HG02840 (cell line): ENCODE measurements at regions not wholly inside any gene's neighbourhood (a gene's known extent, or its start where the extent isn't known, plus 50 kb on each side); places are given as distances from the start of the nearest gene placed in this dataset.
"Not testable (repeated sequence)": the region's sequence is repeated elsewhere in the genome, so short reads cannot be mapped to it uniquely, and the experiment has no call there.

Experiments
- ATAC-seq: cut with Tn5 transposase; IDR thresholded peaks from one replicate; pipeline ENCODE4 v1.9.1; 2021; ENCODE audit warnings: mild to moderate bottlenecking, moderate library complexity, moderate number of reproducible peaks; ENCODE audit not compliant: unreplicated experiment, low FRiP score

DNA sequence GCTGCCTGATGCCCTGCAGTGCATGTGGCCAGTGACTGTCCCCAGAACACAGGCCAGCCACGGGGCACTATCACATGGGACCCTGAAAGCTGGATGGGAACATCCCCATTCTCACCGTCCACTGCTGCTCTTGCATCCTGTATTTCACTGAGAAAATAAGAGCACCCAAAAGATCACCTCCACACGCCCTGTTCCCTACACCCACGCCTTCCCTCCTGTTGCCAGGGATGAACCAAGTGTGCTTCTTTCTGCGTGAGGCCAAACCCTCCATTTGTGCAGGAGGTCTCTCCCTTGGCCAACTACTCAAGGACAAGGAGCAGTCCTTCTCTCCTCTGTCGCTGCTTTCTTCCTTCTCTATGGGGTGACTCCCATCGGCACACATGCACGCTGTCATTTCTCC, 118.3 kb downstream of the LRRC37A3 start:
- ATAC-seq: not testable (repeated sequence)

DNA sequence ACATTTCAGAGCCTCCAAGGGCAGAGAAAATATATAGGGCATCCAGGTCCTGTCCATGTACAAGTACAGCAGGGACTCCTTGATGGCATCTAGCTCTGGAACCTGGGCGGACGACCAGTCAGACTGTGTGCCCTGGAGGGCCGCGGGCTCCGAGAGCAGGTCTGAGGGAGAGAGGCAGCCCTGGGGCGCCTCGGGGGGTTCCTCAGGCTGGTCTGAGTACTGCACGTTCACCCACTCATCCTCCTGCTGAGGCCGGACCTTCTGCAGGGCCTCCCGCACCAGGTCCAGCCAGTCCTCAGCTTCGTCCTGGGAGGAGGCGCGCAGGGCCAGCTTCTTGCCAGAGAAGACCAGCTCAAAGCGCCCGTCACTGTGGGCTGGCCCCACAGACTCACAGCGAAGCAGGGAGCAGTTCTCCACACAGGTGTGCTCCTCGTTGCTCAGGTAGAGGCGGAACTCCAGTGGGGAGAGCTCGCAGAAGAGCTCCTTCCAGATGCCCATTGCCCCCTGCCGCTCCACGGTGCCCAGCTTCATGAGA, 118.8 kb downstream of the LRRC37A3 start:
- ATAC-seq: not testable (repeated sequence)

DNA sequence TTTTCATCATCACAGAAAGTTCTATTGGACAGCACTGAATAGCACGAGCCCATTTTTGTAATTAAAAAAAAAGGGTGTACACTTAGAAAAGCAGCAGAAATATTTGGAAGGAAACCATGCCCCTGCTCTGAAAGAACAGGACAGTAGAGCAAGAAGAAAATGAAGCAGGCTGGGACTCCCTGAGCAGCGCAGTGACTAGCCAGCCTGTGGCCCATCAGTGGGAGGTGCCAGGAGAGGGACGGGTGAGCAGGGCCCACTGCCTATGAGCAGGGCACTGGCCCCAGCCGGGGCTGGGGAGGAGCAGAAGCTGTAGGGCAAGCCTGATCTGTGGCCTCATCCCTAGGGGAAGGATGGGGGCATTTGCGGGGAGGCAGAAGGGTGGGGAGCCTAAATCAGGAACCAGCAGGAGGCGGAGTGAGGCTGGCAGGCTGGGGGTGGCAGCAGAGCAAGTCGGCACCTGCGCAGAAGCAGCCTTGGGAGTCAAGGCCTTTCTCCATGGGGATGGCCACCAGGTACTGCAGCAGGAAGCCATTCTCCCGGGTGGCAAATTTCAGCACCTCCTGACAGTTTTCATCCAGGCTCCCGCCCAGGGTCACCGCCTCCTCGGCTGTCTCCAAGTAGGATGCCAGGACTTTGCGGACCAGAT, 119.6 kb downstream of the LRRC37A3 start:
- not testable (repeated sequence) for ATAC-seq

DNA sequence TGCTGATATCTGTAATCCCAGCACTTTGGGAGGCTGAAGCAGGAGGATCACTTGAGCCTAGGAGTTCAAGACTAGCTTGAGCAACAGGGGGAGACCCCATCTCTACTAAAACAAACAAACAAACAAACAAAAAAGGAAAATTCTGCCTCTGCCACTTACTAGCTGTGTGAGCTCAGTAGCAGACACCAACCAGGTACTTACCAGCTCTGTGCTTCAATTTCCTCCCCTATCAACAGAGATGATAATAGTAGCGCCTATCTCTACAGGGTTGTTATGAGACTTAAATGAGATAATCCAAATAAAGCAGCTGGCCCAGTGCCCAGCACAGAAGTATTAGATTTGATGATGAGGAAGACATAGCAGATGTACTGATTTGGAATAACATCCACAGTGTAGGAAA, 120.3 kb downstream of the LRRC37A3 start:
- not testable (repeated sequence) for ATAC-seq

DNA sequence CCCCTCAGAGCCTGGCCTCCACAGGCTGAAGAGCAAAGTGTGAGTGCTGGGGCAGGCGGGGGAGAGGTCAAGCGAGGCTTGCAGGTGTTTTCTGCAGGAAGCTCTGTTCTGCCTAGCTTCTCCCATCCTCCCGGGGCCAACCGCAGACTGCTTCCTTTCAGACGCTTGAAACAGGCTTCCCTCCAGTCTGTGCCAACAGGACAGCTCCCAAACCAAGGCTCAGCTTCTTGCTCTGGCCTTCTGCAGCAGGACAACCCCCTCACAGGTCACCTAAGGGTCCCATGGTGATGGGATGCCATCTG, 120.8 kb downstream of the LRRC37A3 start:
- ATAC-seq: not testable (repeated sequence)

DNA sequence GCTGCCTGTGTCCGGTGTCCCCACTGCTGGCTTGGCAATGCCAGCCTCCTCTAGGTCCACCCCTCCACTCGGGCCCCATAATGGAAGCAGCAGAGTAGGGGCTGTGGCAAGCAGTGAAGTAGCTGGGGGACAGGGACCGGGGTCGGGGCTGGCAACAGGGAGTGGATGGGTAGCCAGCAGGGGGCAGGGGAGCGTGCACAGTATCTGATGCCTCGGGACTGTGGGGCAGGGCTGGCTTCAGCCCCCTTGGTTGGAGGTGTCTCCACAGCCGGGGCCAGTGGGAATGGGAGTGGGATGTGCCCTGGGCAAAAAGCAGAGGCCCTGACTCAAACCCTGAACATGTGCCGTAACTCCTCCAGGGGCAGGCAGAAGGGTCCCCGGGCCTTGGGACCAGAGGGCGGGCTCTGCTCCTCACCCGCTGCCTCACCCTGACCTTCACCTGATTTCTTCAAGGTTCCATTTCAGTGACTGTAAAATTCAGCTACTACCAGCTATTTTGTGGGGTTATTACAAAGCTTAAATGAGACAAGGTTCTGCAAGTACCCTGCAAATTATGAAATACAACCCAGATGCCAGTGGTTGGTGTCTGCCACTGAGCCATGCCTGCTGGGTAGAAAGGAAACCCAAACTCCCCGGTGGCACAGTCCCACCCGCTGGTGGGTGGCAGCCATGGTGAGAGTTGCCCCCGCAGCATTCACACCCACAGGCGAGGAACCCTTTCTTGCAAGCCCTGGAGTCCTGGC, 121.4 kb downstream of the LRRC37A3 start:
- not testable (repeated sequence) for ATAC-seq

DNA sequence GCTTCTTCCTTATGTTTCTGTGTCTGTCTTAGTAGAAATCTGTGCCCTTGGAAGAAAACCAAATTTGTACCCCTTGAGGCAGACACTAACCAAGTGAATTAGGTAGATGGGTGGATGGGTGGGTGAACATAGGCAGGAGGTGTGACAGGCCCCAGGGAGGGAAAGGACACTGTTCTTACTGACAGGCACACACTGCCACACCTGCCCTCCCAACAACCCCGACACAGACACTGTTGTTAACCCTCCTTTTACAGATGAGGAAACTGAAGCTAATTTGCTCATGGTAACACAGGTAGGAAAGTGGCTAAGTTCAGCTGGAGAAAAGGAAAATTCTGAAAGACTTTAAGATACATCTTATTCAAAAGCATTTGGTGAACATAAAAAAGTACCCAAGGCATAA, 123.9 kb downstream of the LRRC37A3 start:
- ATAC-seq: not testable (repeated sequence)

DNA sequence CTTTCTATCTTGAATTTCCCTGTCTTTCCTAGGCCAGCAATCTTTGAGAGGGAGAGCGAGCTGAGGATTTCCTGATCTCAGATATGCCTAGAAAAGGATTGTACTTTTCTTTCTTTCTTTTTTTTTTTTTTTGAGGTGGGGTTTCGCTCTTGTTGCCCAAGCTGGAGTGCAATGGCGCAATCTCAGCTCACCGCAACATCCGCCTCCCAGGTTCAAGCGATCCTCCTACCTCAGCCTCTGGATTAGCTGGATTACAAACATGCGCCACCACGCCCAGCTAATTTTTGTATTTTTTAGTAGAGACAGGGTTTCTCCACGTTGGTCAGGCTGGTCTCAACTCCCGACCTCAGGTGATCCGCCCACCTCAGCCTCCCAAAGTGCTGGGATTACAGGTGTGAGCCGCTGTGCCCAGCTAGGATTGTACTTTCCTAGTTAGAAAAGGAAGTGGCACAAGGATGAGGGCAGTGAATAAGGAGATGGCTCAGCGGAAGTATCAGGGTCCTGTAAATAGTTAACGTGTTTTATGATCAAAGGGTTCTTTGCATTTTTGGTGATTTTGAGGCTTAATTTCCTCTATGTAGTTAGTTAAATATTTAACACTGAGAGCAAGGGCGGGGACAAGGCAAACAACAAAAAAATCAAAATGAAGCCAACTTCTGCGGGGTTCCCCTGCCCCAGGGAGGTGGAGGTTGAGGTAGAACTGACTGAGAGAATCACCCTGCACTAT, 124.6 kb downstream of the LRRC37A3 start:
- not testable (repeated sequence) for ATAC-seq

DNA sequence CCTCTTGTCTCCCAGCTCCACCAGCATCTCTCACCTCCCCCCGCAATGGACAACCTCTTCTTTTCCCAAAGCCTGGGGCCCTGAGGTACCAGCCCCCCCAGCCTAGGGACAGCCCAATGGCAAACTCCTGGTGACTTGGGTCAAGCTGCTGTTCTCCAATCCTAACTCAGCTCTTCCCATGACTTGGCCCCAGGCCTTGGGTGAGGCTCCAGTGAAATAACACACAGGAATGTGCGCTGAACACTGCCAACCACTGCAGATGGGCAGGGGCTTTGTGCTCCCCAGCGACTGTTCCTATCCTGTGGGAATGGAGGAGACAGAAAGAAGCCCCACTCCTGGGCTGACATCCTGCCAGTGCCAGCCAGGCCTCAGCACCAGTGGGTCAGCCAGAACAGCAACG, 125.2 kb downstream of the LRRC37A3 start:
- ATAC-seq: not testable (repeated sequence)

DNA sequence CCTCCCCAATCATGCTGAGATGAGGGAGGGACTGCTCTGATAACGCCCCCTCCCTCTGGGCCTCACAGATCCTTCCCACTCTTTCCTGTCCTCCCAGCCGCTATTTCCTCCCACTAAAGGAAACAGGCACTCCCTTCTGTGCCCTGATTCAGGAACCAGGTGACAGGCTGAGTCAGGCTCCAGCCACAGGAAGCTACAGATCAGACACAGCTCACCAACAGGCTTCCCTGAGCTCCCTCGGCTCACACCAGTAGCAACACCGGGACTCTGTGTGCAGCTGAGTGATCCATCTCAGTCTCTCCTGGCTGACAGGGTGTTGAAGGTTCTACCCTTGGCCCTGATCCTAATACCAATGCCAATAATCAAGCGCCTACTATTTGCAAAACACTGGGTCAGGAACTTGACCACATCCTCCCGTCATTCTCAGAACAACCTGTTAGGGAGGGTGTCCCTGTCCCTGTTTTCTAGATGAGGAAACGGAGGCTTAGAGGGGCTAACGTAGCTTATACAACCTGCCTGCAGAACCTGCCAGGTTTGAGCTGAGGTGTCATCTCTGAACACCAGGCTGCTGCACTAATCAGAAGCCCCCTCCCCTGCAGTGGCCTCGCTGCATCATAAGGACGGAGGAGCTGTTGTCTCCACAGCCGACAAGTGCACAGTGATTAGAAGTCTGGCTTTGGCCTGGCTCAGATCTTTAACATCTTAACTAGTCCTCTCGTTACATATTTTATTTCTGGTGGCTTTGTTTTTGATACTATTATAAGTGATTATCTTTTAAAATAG, 126.3 kb downstream of the LRRC37A3 start:
- ATAC-seq: not testable (repeated sequence)

DNA sequence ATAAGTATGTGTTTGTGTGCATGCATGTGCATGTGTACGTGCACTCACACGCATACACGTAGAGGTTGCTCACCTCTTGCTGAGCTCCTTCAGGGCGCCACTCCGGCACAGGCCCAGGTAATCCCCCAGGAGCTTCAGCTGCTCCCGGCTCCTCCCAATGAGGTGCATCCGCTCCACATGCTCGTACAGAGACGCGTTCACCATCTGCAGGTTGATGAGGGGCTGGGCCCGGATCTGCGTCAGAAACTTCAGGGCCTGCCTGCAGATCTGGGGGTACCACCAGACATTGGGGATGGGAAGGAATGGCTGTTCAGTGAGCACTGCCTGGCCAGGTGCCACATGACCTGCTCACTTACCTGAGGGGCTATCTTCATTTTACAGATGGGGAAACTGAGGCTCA, 127.0 kb downstream of the LRRC37A3 start:
- not testable (repeated sequence) for ATAC-seq

DNA sequence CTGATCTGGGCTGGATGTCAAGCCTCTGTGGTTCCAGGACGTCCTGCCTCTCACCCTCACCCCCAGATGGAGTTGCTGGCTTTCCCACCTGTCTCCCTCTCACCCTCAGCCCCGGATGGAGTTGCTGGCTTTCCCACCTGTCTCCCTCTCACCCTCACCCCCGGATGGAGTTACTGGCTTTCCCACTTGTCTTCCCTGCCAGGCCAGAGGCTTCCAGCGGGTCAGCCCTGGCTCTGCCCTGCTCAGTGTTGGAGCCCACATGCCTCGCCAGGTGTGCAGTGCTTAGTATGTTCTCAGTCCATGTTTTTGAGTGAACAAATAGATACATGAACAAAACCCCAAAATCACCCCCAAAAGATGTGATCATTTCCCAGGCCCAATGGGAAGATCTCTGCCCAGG, 127.6 kb downstream of the LRRC37A3 start:
- ATAC-seq: not testable (repeated sequence)

DNA sequence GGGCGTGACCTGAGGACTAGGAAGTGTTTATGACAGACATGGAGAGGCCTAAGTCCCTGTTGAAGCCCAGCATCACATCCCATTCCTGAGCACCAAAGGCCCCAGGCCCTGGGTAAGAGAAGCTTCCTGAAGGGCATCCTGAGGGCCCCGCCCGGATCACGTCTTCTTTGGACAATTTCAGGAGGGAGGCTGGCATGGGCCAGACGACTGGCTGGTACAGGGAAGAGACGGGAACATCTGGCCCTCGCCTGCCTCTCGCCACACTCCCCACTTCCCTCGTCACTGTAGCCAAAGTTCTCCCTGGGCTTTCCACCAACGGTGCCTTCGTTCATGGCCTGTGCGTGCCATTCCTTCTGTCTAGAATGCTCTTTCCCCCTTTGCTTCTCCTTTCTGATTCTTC, 128.1 kb downstream of the LRRC37A3 start:
- not testable (repeated sequence) for ATAC-seq

DNA sequence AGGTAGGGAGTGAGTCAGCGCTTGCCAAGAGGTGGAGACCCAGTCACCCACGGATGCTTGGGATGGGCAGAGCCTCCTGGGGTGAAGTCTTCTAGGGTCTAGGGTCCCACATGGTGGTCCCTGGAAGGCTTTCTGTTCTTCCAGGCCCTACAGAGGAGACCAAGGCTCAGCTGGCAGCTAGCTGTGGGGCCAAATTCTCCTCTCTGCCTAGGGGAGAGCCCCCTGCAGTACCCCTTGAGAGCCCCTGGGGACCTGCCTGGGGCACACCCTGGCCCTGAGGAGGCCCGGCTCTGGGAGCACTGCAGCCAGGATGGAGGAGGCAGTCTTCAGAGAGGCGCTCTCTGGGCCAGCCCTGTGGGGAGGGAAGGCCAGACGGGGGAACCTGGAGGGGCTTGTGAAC, 128.6 kb upstream of the SMURF2 start:
- ATAC-seq: not testable (repeated sequence)

DNA sequence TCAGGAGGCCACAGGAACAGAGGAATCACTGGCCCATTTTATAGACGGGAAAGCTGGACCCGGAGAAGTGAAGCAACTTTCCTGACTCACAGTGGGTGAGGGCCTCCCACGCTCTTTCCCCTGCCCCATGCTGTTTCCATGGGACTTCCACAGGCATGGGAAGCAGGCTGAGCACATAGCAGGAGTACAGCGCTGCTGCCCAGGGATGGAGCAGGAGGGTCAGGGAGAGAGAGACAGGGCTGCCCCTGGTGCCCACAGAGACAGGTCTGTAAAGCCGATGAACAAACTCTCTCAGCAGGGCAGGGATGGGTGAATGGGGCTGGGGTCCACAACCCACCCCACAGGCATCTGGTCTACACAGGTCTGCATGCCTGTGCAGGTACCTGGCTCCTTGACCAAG, 128.1 kb upstream of the SMURF2 start:
- not testable (repeated sequence) for ATAC-seq

DNA sequence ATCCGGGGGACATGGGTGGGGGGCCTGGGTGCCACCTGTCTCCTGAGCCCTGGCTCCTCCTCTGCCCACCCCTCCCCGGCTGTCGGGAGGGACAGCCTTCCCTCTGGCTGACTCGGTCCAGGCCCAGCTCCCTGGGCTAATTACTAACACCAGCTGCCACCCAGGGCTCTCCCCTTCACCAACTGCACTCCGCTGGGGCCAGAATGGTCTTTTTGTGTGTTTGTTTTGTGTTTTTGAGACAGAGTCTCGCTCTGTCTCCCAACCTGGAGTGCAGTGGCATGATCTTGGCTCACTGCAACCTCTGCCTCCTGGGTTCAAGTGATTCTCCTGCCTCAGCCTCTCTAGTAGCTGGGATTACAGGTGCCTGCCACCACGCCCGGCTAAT, 126.9 kb upstream of the SMURF2 start:
- not testable (repeated sequence) for ATAC-seq

DNA sequence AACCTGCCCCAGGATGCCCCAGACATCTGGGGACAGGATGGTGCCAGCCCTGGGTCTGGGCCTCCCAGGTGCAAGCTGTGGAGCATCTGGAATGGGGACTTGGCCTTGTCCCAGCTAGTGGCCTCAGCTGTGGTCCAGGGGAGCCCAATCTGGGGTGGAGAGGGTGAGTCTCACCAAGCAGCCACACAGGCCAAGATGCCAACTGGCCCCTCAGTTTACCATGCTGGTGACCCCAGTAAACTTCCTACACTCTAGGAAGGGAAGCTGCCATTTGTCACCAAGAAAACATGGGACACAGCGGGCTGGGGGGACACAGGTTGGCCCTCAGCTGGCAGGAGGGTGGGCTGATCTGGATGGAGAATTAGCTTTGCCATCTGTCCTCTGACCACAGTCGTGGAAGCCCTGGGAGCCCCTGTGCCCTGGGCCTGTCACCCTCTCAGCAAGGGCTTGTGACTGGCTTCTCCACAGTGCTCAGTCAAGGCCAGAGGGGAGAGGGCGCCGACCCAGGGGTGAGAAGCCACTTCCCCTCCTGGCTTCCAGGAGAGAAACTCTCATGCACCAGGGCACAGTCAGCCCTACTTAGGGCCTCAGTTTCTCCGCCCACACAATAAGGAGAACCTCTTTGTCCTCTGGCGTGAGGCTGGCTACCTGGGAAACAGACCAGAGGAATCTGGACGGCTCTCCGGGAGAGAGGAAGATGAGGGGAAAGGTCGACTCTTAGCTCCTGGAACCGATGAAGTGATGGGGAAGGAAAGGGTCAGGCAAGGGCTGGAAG, 126.4 kb upstream of the SMURF2 start:
- no peak for ATAC-seq

DNA sequence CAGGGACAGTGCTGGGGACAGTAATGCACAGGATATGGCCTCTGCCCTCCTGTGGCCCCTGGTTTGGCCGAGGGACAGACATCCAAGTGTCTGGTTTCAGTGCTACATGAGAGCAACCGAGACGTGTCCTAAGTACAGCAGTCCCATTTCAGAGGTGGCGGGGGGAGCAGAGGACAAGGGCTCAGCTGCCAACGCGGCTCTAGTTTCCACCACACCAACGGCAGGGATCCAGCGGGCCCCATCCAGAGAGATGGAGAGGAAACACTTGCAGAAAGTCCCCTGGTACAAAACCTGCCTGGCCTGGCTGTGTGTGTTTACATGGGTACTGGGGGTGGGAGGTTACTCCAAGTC, 125.8 kb upstream of the SMURF2 start:
- ATAC-seq: no peak

DNA sequence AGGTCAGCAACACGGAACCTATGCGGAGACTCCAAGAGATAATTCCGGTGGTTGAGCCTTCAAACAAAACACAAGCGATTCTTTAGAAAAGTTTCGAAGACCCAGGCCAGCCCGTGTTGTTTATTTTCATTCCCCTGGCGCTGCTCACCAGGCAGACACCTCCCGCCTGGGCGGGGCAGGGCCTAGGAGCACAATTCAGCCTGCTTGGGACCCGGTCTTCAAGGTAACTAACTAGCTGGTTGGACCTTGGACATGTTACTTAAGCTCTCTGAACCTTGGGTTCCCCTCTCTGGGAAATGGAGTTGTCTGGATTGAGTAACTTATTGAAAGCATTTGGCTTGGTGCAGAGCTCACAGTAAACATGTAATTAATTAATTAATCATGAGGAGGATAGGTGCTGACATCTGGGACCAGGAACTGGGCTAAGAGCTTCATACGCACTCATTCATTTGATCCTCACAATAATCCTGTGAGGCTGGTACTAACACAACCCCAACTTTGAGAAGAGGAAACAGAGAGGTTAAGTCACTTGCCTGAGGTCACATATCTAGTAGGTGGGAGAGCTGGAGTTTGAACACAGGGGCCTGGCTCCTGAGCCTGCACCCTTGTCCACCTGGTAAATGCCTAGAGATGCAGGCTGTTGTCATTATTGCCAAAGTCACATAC, 125.3 kb upstream of the SMURF2 start:
- no peak for ATAC-seq
